Hematopoietic multipotent progenitor cell treated with erythropoietin and hydrocortisone succinate and interleukin-3 and kit ligand, for 8 days (in vitro differentiated cells): ENCODE measurements at regions not wholly inside any gene's neighbourhood (a gene's known extent, or its start where the extent isn't known, plus 50 kb on each side); places are given as distances from the start of the nearest gene placed in this dataset.
A peak's percentile ranks its signal among the peaks of the same experiment; 100 is the strongest.
"Not testable (repeated sequence)": the region's sequence is repeated elsewhere in the genome, so short reads cannot be mapped to it uniquely, and the experiment has no call there.

ENCODE experiments used
- DNase-seq: peaks from one replicate; pipeline ENCODE4 v3.0.0-alpha.2; 2015

- DNase-seq = no peak
Measured at GRCh38 chr12:59404109-59404650, 191.6 kb upstream of the SLC16A7 start.

- peak; percentile 72 for DNase-seq
Measured at GRCh38 chr12:59403259-59403932, 192.4 kb upstream of the SLC16A7 start.

- DNase-seq = no peak
Measured at GRCh38 chr12:59401862-59402261, 194.0 kb upstream of the SLC16A7 start.

DNA sequence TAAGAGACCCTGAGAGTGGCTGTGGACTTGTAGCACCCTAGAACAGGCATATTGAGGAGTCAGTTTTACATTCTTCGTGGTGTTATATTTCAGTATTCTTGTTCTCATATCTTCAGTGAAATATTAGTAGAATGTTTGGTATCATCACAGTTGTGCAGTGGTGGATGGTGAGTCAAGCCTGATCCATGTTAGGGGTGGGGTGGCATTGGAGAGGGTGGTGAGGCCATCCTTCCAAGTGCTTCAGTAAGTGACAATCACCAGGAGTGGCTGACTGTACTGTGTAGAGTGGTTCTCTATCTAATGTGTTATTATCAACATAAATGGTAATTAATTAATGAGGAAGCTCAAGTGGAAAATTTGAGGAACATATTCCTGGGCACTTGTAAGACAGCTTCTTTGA lies 197.7 kb upstream of the SLC16A7 start:
- no peak for DNase-seq

- no peak for DNase-seq
Measured at GRCh38 chr12:59396919-59397318, 198.9 kb upstream of the SLC16A7 start.

DNA sequence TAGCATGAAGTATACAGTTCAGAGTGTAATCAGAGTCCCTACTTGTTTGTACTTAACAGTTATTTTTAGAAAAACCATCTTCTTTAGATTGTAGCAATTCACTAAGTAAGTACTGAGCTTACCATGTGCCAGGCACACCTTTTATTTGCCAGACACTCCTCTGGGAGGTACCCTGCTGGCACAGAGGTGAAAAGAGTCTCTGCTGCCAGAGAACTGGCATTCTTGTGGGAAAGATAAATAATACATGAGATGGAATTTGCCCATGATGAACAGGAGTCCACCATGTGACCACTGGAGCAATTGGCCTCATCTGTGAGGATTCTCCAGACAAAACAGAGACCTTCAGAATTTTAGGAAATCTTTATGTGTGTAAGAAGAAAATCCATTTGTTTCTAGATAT lies 199.3 kb upstream of the SLC16A7 start:
- no peak for DNase-seq

DNA sequence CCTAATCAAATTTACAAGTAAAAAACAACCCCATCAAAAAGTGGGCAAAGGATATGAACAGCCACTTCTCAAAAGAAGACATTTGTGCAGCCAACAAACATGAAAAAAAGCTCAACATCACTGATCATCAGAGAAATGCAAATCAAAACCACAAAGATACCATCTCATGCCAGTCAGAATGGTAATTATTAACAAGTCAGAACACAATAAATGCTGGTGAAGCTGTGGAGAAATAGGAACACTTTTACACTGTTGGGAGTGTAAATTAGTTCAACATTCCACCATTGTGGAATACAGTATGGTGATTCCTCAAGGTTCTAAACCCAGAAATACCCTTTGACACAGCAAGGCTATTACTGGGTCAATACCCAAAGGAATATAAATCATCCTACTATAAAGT lies 200.5 kb upstream of the SLC16A7 start:
- DNase-seq = not testable (repeated sequence)

DNA sequence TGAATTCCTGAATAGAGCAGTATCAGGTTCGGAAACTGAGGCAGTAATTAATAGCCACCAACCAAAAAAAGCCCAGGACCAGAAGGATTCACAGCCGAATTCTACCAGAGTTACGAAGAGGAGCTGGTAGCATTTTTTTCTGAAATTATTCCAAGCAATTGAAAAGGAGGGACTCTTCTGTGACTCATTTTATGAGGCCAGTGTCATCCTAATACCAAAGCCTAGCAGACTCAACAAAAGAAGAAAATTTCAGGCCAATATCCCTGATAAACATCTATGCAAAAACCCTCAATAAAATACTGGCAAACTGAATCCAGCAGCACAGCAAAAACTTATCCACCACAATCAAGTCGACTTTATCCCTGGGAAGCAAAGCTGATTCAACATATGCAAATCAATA lies 202.3 kb upstream of the SLC16A7 start:
- no peak for DNase-seq

DNA sequence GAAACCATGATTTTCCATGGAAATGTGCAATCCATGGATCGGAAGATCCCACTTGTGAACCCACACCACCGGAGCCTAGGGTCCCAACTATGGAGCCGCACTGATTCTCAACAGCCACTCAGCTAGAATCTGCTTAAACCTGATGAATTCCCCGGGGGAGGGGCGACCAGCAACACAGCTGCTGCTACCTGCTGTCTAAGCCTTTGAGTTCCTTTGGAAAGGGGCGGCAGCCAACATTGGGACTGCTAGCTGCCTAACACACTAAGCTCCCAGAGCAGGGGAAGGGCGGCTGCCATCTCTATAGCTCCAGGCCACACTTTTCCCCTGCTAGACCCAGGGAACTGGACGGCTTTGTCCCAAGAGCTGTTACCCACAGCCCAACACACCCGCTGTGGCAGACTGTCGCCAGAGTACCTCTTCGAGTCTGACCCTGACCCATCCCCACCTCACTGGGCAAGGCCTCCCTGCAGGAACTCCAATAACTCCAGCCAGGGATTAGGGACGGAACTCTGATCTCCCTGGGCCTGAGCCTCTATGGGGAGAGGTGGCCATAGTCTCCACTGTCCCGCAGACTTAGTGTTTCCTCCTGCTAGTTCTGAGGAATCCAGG lies 205.8 kb upstream of the SLC16A7 start:
- DNase-seq = no peak

GRCh38 chr12:59388694-59389093 lies 207.1 kb upstream of the SLC16A7 start:
- DNase-seq = no peak

DNA sequence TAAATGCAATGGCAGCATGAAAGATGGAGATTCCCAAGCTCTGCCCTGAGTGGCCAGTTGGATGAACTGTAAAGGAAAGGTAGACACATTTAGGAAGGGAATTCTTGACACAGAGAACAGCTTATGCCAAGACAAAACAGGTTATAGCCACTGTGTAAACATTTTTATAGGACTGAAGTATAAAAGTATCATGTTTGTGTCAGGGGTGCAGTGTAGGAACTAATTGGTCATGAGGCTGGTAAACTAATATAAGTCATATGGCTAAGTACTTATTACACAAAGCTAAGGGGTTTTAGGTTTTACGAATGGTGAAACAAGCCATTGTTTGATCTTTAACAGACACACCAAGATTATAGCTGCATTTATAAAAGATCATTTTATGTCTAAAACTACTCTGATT lies 207.7 kb upstream of the SLC16A7 start:
- DNase-seq = no peak

- DNase-seq = no peak
Measured at GRCh38 chr12:59386236-59386635, 209.6 kb upstream of the SLC16A7 start.

- DNase-seq = no peak
Measured at GRCh38 chr12:59383079-59383822, 212.6 kb upstream of the SLC16A7 start.

- no peak for DNase-seq
Measured at GRCh38 chr12:59382282-59383078, 213.3 kb upstream of the SLC16A7 start.

GRCh38 chr12:59381106-59381505 lies 214.7 kb upstream of the SLC16A7 start:
- no peak for DNase-seq

- DNase-seq = no peak
Measured at GRCh38 chr12:59375633-59376032, 220.2 kb upstream of the SLC16A7 start.

DNA sequence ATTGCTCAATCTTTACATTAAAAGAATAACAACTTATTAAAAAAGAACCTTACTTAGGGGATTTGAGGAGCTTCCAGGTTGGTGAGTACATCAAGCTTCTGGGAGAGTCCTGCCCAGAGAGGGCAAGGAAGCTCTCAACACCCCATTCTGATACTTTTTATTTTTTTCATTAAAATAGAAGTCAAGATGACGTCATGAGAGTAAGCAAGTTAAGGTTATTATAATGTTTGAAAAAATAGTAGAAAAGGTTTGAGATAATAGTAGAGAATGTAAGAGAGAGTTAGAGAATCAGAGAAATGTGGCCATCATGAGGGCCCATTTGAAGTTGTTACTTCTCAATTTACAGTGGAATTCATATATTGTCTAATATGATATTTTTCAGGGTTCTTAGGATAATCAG lies 221.0 kb upstream of the SLC16A7 start:
- DNase-seq = no peak

GRCh38 chr12:59372956-59373355 lies 222.9 kb upstream of the SLC16A7 start:
- DNase-seq = no peak

- DNase-seq = no peak
Measured at GRCh38 chr12:59370933-59371332, 224.9 kb upstream of the SLC16A7 start.

DNA sequence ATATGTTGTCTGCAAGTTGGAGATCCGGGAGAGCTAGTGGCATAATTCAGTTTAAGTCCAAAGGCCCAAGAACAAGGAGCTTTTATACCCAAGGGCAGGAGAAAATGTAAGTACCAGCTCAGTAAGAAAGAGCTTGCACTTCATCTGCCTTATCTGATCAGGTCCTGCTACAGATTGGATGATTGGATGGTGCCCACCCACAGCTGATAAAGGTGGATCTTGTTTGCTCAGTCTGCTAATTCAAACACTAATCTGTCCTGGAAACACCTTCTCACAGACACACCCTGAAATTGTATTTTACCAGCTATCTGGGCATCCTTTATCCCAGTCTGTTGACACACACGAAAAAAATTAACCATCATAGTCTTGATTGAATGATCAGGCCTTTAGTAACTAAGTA lies 230.7 kb upstream of the SLC16A7 start:
- no peak for DNase-seq

DNA sequence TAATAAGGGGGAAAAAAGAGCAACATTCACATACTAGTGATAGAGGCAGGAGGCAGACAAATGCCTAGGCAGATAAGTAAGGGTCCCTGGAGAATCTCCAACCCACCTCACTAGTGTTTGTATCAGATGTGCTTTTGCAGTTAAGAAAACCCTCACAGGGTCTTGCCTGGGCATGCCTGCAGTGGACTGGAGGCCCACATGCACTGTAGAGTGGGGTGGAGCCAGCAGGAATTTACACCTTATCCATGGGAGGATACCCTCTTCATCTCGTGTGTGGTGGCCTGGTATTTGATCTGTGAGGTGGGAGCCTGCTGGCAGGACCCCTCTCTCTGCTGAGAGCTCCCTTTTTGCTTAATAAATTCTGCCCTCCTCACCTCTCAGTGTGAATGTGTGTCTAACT lies 238.0 kb upstream of the SLC16A7 start:
- peak; percentile 1 for DNase-seq

DNA sequence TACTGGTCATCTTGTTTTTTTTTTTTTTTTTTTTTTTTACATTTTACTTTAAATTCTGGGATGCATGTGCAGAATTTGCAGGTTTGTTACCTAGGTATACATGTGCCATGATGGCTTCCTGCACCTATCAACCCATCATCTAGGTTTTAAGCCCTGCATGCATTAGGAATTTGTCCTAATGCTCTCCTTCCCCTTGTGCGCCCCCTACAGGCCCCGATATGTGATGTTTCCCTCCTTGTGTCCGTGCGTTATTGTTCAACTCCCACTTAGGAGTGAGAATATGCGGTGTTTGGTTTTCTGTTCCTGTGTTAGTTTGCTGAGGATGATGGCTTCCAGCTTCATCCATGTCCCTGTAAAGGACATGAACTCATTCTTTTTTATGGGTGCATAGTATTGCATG lies 249.6 kb upstream of the SLC16A7 start:
- DNase-seq = peak; percentile 12

- DNase-seq = no peak
Measured at GRCh38 chr12:59345406-59345805, 250.4 kb upstream of the SLC16A7 start.
